Neural cell (in vitro differentiated cells): ENCODE measurements at regions not wholly inside any gene's neighbourhood (a gene's known extent, or its start where the extent isn't known, plus 50 kb on each side); places are given as distances from the start of the nearest gene placed in this dataset.

Source experiments
- H2AFZ ChIP-seq: fragments of 200-600, 300-800 bp; sonication (generic), shearing (Covaris generic); 2 replicates; pipeline ENCODE4 v1.6.0; 2014; ENCODE audit warnings: low read depth, mild to moderate bottlenecking, antibody characterized with exemption, low read length, moderate library complexity
- H3F3A ChIP-seq: fragments of 200-600 bp; shearing (Covaris generic); 2 replicates; pipeline ENCODE4 v1.6.1; 2016; ENCODE audit warnings: mild to moderate bottlenecking, moderate library complexity, mixed read lengths, antibody characterized with exemption, low read length; ENCODE audit not compliant: insufficient read depth, poor library complexity, severe bottlenecking
- H3K27ac ChIP-seq: fragments of 200-600, 300-800 bp; sonication (generic), shearing (Covaris generic); 2 replicates; pipeline ENCODE4 v1.5.1; 2014; ENCODE audit warnings: mild to moderate bottlenecking, low read length, moderate library complexity
- H3K27me3 ChIP-seq: fragments of 300-800, 200-600 bp; sonication (generic), shearing (Covaris generic); 2 replicates; pipeline ENCODE4 v1.6.0; 2014; ENCODE audit warnings: mild to moderate bottlenecking, low read depth, low read length, moderate library complexity; ENCODE audit not compliant: insufficient read depth
- H3K36me3 ChIP-seq: fragments of 300-800, 200-600 bp; sonication (generic), shearing (Covaris generic); 2 replicates; pipeline ENCODE4 v1.5.1; 2014; ENCODE audit warnings: mild to moderate bottlenecking, antibody characterized with exemption, low read length, moderate library complexity; ENCODE audit not compliant: insufficient read depth
- H3K4me2 ChIP-seq: fragments of 300-800, 200-600 bp; sonication (generic), shearing (Covaris generic); 2 replicates; pipeline ENCODE4 v1.6.0; 2014; ENCODE audit warnings: mild to moderate bottlenecking, low read length
- H3K4me3 ChIP-seq: fragments of 300-800, 200-600 bp; sonication (generic), shearing (Covaris generic); 2 replicates; pipeline ENCODE4 v1.5.1; 2014; ENCODE audit warnings: mild to moderate bottlenecking, low read length, moderate library complexity
- H3K79me2 ChIP-seq: fragments of 200-600 bp; shearing (Covaris generic); replicated peaks from 2 replicates; pipeline ENCODE4 v1.6.0; 2014; ENCODE audit warnings: mild to moderate bottlenecking, low read length, moderate library complexity; ENCODE audit not compliant: insufficient read depth
- H3K9ac ChIP-seq: fragments of 300-800, 200-600 bp; sonication (generic), shearing (Covaris generic); 2 replicates; pipeline ENCODE4 v1.6.1; 2016; ENCODE audit warnings: mild to moderate bottlenecking, low read length, mixed read lengths
- H3K9me2 ChIP-seq: fragments of 200-600 bp; shearing (Covaris generic); 2 replicates; pipeline ENCODE4 v1.6.1; 2016; ENCODE audit warnings: mild to moderate bottlenecking, low read length, mixed read lengths; ENCODE audit not compliant: insufficient read depth
- H3K9me3 ChIP-seq: fragments of 200-600, 300-800 bp; sonication (generic), shearing (Covaris generic); 2 replicates; pipeline ENCODE4 v1.6.1; 2016; ENCODE audit warnings: mild to moderate bottlenecking, mixed run types, low read length, moderate library complexity, mixed read lengths
- H4K20me1 ChIP-seq: fragments of 200-600 bp; shearing (Covaris generic); 2 replicates; pipeline ENCODE4 v1.6.1; 2016; ENCODE audit warnings: mild to moderate bottlenecking, mixed run types; ENCODE audit not compliant: insufficient read depth
- CTCF ChIP-seq: fragments of 450-650 bp; IDR thresholded peaks from 2 replicates; pipeline ENCODE4 v1.5.1; 2014; ENCODE audit warnings: antibody characterized with exemption, mild to moderate bottlenecking, moderate library complexity; ENCODE audit not compliant: poor library complexity, severe bottlenecking
- EP300 ChIP-seq: fragments of 450-650 bp; conservative IDR thresholded peaks from 2 replicates; pipeline ENCODE4 v1.6.1; 2014; ENCODE audit warnings: antibody characterized with exemption, mild to moderate bottlenecking, moderate library complexity; ENCODE audit not compliant: poor library complexity, severe bottlenecking
- EZH2 ChIP-seq: fragments of 200-600, 300-800 bp; shearing (Covaris generic), sonication (generic); IDR thresholded peaks from 2 replicates; pipeline ENCODE4 v1.6.1; 2014; ENCODE audit warnings: antibody characterized with exemption, low read length, borderline replicate concordance, mild to moderate bottlenecking; ENCODE audit not compliant: insufficient read depth, poor library complexity, severe bottlenecking
- MXI1 ChIP-seq: fragments of 450-650 bp; conservative IDR thresholded peaks from 2 replicates; pipeline ENCODE4 v1.6.1; 2014; ENCODE audit warnings: antibody characterized with exemption, mild to moderate bottlenecking; ENCODE audit not compliant: poor library complexity, severe bottlenecking
- POLR2AphosphoS5 ChIP-seq: IDR thresholded peaks from 2 replicates; pipeline ENCODE4 v1.6.1; 2012
- RAD21 ChIP-seq: fragments of 450-650 bp; conservative IDR thresholded peaks from 2 replicates; pipeline ENCODE4 v1.6.1; 2014; ENCODE audit warnings: antibody characterized with exemption, mild to moderate bottlenecking, moderate library complexity
- SMC3 ChIP-seq: fragments of 450-650 bp; conservative IDR thresholded peaks from 2 replicates; pipeline ENCODE4 v1.6.1; 2014; ENCODE audit warnings: antibody characterized with exemption, mild to moderate bottlenecking, moderate library complexity; ENCODE audit not compliant: poor library complexity
- TF ChIP-seq, protein P1 (sequence below): IDR thresholded peaks from 2 replicates; pipeline ENCODE4 v1.6.1; 2012; ENCODE audit warnings: borderline replicate concordance

DNA sequence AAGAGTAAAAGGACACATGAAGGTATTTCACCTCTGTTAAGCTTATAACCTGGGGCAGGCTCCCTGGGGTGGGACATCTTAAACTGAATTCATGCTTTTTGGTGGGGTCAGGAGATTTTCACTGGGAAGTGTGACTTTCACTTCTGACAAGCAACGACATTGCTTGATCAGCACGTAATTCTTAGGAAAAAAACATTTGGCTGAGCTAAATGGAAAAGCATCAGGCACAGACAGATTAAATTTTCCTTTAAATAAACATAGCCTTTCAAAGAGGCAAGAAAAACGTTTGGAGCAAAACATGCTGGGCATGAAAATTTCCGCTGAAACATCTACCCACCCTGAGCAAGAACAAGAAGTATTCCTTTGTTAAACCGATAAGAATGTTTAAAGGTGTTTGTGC lies 674.0 kb upstream of the CELF4 start:
- Histone ChIP-seq H3K9me3 (no peaks in the 10 kb centered on the region), H3K9me2 (no peaks in the 10 kb centered on the region), H4K20me1 (no peaks in the 10 kb centered on the region), H3K27me3 (no peaks in the 10 kb centered on the region), H3K9ac (no peak overlapping the region), H3K4me3 (no peak overlapping the region), H3K36me3 (no peaks in the 10 kb centered on the region), H3K79me2 (no peaks in the 10 kb centered on the region), H3K27ac (no peak overlapping the region), H3F3A (no peaks in the 10 kb centered on the region), H2AFZ (no peak overlapping the region), H3K4me2 (no peak overlapping the region)
- TF ChIP-seq SMC3: no peak
- no peak for TF ChIP-seq POLR2AphosphoS5
- no peak for TF ChIP-seq RAD21
- TF ChIP-seq, protein P1, sequence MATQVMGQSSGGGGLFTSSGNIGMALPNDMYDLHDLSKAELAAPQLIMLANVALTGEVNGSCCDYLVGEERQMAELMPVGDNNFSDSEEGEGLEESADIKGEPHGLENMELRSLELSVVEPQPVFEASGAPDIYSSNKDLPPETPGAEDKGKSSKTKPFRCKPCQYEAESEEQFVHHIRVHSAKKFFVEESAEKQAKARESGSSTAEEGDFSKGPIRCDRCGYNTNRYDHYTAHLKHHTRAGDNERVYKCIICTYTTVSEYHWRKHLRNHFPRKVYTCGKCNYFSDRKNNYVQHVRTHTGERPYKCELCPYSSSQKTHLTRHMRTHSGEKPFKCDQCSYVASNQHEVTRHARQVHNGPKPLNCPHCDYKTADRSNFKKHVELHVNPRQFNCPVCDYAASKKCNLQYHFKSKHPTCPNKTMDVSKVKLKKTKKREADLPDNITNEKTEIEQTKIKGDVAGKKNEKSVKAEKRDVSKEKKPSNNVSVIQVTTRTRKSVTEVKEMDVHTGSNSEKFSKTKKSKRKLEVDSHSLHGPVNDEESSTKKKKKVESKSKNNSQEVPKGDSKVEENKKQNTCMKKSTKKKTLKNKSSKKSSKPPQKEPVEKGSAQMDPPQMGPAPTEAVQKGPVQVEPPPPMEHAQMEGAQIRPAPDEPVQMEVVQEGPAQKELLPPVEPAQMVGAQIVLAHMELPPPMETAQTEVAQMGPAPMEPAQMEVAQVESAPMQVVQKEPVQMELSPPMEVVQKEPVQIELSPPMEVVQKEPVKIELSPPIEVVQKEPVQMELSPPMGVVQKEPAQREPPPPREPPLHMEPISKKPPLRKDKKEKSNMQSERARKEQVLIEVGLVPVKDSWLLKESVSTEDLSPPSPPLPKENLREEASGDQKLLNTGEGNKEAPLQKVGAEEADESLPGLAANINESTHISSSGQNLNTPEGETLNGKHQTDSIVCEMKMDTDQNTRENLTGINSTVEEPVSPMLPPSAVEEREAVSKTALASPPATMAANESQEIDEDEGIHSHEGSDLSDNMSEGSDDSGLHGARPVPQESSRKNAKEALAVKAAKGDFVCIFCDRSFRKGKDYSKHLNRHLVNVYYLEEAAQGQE: no peak
- no peak for TF ChIP-seq MXI1
- no peak for TF ChIP-seq EP300
- no peak for TF ChIP-seq EZH2

GRCh38 chr18:38237796-38238195 lies 672.2 kb upstream of the CELF4 start:
- Histone ChIP-seq H2AFZ (no peak overlapping the region), H3K9ac (no peak overlapping the region), H3K4me3 (no peak overlapping the region), H4K20me1 (no peaks in the 10 kb centered on the region), H3K79me2 (no peaks in the 10 kb centered on the region), H3K27me3 (no peaks in the 10 kb centered on the region), H3K36me3 (no peaks in the 10 kb centered on the region), H3F3A (no peaks in the 10 kb centered on the region), H3K9me2 (no peaks in the 10 kb centered on the region), H3K9me3 (no peaks in the 10 kb centered on the region), H3K4me2 (no peak overlapping the region), H3K27ac (no peak overlapping the region)
- TF ChIP-seq POLR2AphosphoS5 (no peak), RAD21 (no peak), CTCF (no peak), EZH2 (no peak), EP300 (no peak)
